ENCODE measurements at regions not wholly inside any gene's neighbourhood (a gene's known extent, or its start where the extent isn't known, plus 50 kb on each side); places are given as distances from the start of the nearest gene placed in this dataset.
"Not testable (repeated sequence)": the region's sequence is repeated elsewhere in the genome, so short reads cannot be mapped to it uniquely, and the experiment has no call there.

DNA sequence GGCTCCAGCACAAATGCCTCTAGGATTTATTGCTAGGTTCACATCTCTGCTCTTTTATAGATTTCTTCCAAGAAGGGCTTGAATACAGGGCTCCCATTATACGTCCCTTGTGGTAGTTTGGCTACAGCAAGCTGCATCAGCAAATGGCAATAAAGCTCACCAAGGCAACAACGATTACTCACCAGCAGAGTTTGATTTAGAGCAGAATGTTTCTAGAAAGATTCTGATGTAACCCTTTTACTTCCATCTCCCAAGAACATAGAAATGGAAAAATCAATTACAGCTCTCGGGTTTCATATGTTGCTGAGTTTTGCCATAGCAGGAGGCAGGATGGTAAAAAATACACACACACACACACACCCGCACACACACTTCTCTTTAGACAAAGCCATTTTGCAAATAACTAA lies 124.2 kb upstream of the TNPO1 start:
- DNase-seq = no peak

DNA sequence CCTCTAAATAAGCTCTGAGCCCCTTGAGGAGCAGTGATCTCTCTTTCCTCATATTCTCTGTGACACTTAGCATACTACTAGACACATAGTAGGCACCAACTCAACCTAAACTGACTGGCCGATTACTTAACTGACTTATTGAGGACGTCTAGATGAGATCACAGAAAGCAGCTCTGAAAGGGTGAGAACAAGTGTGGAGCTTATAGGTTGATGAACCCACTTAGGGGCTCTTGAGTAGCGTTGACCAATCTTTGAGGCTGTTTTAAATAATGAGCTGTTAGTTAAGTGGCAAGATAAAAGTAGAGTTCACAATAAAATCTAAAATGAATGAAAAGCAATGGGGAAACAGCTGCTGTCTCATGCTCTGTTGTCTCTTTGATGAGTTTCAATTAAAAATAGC lies 124.7 kb upstream of the TNPO1 start:
- no peak for DNase-seq

DNA sequence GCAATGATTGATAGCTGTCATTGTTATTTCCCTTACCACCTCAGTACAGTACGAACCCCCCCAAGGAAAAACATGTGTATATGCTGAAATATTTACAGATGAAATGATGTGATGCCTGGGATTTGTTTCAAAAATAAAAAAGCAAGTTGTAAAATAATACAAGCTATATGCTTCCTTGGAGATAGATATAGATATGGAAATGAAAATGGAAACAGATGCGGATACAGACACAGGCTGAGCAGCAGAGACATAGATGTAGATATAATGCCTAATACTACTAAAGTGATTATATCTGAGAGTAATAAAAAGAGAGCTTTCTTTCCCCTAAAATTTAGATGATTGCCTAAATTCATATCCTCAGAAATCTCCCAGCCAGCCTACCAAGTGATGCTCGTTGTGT lies 127.5 kb upstream of the TNPO1 start:
- DNase-seq = no peak

DNA sequence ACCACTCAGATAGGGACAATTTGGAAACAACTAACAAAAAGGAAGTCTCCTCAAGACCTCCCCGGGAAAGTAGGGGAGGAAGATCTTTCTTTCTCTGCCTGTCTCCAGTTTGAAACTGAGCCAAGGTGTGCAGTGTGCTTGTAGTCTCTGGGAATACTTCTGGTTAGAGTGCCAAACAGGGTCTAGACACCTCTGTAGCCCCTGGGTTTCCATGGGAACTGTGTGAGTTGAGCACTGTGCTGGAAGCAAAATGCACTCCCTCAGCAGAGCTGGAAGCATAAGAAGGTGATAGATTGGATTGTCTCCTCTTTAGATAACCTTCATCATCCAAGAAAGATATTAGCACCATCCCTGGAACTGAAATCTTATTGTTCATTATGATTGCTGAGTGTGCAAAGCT lies 129.2 kb upstream of the TNPO1 start:
- no peak for DNase-seq

DNA sequence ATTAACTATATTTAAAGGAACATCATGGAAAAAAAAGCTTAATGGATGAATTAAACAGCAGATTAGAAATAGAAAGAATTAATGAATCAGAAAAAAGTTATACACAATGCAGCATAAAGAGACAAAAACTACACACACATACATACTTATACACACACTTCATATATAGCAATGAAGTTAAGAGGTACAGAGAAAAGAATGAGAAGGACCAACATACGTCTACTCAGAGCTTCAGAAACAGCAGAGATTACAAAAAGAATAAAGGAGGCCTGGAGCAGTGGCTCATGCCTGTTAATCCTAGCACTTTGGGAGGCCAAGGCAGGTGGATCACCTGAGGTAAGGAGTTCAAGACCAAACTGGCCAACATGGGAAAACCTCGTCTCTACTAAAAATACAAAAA lies 133.9 kb upstream of the TNPO1 start:
- DNase-seq = no peak

DNA sequence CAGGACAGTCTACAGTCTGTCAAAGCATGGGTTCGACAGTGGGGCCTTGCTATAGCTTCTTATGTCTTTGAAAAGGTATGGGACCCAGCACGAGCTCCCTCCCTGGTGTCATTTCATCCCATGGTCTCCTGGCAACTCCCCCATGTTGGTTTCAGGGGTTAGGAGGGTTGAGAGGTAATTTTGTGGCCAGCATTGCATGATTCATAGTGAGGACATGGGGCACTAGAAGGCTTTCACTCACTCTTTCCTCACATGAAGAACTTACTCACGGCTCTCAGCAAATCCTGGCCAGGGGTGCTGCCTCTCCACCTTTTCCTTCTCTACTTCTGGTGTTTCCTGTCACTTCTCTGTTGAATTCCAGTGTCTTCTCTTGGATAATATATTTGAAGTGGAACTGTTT lies 134.7 kb upstream of the TNPO1 start:
- DNase-seq = no peak

DNA sequence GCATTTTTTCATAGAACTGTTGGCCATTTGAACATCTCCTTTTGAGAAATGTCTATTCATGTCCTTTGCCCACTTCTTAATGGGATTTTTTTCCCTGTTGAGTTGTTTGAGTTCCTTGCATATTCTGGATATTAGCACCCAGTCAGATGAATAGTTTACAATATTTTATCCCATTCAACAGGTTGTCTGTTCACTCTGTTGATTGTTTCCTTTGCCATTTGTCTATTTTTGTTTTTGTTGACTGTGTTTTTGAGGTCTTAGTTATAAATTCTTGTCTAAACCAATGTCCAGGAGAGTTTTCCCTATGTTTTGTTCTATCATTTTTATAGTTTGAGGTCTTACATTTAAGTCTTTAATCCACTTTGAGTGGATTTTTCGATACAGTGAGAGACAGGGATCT lies 139.0 kb upstream of the TNPO1 start:
- DNase-seq = no peak

DNA sequence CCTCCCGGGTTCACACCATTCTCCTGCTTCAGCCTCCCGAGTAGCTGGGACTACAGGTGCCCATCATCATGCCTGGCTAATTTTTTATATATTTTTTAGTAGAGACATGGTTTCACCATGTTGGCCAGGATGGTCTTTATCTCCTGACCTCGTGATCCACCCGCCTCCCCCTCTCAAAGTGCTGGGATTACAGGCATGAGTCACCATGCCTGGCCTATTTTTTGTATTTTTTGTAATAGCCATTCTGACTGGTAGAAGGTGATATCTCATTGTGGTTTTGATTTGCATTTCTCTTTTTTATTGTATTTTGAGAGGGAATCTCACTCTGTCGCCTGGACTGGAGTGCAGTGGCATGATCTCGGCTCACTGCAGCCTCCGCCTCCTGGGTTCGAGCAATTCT lies 139.6 kb upstream of the TNPO1 start:
- DNase-seq = not testable (repeated sequence)

DNA sequence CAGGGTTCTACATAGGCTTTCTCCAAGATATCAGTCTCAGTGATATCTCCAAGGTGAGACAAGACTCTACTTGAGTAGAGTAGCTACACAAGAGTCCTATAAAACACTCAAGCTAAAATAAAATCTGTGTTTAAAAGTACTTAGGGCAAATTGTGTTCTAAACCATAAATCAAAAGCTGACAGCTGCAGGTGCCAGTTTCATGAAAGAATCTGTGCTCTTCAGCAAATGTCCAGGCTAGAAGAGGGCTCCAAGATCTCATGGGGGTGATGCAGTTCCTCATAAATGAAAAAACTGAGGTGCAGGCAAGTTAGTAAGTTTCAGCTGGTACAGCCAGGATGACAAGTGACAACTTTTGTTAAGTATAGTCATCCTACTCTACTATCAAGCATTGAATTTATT lies 142.8 kb upstream of the TNPO1 start:
- DNase-seq = no peak

DNA sequence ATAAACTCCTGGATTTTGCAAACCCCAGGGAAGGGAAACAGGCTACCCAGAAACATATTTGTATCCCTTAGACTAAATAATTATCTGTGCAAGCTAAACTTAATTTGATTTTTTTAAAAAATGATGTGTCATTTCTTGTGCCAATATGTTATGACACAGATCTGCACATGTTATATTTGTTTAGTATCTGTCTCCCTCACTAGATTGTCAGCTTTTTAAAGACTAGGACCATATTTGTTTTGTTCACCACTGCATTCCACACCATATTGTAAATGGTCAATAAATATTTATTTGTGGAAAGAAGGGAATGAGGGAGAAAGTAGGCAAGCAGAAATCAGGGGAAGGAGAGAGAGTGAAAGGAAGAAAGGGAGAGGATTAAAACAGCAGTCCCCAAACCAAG lies 143.3 kb upstream of the TNPO1 start:
- no peak for DNase-seq

DNA sequence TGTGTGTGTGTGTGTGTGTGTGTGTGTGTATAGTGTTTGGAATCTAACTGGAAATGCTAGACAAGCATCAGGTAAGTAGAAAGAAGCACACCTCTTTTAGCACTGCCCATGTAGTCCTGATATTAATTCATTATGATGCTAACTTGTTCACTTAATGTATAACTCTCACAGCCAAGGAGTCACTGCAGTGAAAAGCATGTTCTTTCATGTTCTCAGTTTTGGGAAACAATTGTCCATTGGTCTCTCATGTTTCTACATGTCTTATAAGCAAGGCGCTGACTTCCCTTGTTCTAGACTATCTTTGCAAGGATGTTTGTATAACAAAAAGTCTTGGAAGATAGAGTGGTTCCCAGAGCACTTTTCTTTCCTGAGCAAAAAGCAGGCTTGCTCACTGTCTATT lies 148.8 kb upstream of the TNPO1 start:
- DNase-seq = no peak

DNA sequence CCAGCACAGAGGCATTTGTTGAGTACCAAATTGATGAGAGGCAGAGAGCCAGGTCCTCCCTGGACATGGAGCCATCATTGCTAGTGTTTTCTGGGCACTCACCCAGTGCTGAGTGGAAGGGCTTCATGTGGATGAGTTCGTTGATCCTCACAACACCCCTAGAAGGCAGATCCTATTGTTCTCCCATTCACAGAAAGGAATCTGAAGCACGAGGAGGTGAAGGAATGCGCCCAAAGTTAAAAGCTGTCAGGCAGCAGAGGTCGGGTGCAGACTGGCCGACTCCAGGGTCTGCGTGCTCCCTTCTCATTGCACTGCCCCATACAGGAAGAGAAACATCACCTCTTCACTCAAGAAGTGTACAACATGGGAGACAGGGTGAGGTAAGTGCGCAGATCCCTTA lies 153.5 kb upstream of the TNPO1 start:
- no peak for DNase-seq

DNA sequence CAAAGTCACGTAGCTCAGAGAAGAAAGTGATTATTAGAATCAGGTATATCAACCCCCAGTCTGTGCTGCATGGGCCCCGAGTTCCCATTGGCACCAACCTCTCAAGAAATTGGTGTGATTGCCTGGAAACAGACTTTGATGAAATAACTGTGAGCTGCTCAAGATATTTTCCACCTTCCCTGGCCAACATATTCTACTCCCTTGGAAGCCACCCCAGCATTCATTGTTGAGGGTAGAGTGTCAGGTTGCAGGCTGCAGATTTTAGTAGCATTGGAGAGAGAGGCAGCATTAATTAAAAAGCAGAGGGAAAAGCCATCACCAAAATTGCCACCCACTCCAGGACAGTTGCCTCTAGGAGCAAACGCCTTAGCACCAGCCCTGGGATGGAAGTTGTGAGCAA lies 154.2 kb upstream of the TNPO1 start:
- no peak for DNase-seq

DNA sequence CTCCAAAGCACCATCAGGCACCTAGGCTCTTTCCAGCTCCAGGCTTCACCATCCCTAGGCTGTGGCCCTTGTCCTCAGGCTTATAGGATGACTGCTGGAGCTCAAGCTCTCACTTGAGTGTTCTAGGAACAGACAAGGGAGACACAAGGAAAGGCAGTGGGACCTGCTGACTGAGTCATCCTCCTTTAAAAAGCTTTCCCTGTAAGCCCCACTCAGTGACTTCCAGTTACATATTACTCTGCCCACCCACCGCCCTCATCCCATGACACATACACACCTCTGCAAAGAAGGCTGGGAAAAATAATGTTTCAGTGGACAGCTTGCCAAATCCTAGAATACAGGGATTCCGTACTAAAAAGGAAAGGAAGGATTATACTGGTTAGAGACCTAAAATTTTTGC lies 154.2 kb upstream of the ZNF366 start:
- no peak for DNase-seq

DNA sequence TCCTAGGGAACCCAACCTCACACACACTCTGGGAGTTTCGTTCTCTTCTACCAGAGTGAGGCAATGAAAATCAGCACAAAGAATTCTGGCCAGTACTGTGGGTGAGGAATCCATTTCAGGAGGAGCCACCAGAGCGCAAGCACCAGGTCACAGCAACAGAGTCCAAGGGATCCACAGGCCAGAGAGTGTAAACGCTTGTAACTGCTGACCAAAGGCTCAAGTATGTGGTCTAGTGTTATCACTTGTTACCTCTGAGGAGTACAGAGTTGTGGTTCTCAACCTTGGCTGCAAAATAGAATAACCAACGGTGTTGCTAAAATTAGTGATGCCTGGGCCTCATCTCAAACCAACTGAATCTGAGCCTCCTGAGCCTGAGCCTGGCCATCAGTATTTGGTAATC lies 152.5 kb upstream of the ZNF366 start:
- DNase-seq = no peak

DNA sequence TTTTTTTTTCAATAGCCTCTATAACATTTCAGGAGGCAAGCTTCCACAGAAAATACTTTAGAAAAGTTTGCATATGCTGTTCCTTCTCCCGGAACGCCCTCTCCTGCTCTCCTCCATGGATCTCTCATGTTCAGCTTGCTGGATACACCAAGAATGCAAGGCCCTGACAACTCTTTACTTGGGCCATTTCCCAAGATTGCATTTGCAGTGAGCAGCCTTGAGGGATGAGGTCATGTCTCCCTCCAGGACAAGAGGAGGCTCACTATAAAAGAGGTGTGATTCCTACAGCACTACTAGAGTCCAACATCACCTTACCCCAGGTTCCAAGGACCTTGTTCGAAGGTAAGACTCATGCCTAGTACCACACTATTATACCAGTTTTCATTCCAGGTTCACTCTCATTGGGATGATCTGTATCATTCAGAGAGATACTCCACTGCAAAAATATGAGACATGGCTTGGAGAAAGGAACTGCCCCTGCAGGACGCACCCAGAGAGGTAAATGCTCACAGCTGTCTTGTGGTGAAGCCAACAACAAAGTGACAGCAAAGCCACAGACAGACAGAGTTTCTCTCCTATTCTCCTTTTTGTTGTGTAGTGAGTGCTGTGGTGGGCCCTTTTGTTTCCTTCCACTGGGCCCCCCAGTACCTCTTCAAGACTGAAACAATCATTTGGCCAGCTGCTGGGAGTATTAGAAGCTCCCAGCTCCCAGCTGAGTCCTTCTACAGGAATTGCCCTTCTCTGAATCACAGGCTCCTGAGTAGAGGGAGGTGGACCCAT lies 151.7 kb upstream of the ZNF366 start:
- DNase-seq = no peak

DNA sequence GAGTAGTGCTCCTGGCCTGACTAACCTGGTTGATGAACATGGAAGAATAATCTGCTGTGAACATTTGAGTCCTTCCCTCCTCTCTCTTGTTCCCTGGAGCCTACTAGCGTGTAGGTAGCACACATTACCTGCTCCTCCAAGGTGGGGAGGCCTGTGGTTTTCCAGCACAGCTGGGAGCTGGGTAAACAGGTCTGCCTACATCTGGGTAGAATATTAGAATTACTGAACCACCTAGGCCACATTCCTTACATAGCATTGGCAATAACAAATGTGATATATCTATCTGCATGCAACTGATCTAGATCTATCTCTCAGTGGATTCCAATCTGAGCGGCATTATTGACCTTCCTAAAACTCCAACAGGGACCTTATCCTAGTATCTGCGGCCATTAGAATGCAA lies 151.0 kb upstream of the ZNF366 start:
- no peak for DNase-seq

DNA sequence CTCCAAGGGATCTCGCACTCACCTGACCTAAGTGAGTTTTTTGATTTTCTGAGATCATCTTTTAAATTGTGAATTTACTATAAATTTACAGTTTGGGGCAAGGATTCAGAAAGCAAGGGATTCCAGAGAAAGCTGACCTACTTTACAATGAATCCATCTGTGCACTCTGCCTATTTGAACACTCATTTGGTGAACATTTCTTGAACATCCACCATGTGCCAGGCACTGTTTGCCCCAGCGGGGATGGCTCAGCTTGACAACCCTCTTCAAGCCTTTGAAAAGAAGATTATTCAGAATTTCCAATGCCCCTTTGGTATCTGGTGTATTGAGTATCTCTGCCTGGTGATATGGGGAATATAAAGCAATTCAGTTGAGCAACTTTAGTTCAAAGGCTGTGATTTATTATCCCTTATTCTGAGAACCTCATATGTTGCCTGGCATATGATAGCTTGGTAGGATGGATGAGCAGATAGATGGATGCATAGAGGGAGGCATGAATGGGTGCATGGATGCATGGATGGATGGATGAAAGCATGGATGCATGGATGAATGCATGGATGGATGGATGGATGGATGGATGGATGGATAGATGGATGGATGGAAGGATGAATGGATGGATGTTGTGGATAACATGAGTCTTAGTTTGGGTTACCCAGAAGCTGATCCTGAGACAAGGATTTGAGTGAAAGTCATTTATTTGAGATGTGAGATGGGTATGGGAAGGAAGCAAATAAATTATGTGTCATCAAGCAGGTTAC lies 149.7 kb upstream of the ZNF366 start:
- DNase-seq = no peak

DNA sequence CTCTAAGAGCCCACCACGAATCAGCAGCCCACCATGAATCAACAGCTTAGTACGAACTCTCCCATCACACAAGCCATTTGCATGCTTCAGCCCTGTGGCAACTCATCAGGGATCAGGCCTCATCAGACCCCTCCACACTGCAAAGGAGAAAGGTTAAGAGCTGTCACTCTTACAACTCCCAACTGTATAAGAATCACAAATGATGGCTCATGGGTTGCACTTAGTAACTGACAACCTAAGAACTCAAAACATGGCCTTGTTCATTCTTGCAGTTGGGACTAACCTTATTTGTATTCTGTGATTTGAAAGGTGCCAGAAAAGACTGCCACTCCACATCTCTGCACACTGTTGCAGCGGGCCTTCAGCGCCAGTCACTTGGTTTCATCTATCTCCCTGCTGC lies 149.1 kb upstream of the ZNF366 start:
- no peak for DNase-seq

DNA sequence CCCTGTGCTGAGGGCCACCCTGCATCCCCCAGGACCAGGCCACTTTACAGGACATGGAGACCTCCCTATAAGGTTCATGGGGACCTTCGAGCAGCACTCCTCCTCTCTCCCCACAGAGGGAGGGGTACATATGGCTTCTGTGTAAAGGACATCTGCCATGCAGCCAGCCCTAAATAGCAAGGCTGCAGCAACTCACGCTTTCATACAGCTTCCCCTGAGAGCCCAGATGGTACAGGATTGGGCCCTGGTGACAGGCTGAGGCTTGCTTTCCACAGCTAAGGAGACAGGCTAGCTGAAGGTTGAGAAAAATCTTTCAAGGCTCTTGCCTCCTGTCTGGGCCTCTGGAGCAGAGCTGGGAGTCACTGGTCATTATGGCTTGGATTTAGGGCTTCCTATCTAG lies 147.0 kb upstream of the ZNF366 start:
- DNase-seq = no peak

DNA sequence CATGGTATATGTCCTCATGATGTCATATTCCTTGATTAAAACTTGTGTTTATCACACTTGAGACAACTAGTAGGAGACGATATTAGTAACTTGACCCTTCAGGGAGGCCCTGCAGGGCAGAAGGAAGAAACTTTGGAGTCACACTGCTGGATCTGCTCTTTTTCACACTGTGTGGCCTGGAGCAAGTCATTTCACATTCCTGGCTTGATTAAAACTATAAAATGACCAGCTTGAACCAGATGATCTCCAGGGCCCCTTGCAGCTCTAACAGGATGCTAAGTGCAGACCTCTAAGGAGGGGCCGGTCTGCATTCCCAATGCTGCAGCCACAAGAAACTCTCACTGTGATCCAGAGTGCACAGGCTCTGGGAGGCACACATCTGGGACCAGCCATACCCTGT lies 146.4 kb upstream of the ZNF366 start:
- DNase-seq = no peak

DNA sequence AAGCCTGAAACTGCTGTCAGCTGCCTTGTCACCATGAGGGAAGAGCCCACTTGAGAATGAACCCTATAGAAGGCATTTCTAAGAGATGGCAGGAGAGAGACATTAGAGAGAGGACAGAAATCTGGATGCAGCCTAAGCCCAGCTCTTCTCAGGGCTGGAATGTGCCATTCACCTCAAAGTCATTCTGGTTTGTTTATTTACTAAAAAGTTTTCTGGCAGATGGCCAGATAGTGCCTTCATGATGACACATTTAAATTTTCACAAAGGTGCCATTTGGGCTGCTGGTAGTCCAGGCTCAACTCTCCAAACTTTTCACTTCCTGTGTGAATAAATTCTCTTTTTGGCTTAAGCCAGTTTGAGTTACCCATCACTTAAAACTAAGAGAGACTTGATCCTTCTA lies 144.6 kb upstream of the ZNF366 start:
- DNase-seq = no peak

DNA sequence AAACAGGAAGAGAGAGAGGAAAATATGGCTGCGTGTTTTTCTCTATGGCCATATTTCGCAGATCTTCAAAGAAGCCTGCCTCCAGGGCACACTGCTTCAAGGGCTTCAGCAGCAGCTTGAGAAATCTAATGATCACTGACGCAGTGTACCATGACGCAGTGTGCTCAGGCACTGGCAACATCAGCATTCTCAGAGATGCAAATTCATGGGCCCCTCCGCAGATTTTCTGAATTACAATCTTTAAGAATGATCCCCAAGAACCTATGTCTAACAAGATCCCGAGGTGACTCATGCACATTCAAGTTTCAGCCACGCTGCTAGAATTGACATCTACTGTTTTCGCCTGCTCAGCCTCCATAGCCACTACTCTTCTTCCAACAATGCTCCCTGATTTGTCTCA lies 143.9 kb upstream of the ZNF366 start:
- no peak for DNase-seq

DNA sequence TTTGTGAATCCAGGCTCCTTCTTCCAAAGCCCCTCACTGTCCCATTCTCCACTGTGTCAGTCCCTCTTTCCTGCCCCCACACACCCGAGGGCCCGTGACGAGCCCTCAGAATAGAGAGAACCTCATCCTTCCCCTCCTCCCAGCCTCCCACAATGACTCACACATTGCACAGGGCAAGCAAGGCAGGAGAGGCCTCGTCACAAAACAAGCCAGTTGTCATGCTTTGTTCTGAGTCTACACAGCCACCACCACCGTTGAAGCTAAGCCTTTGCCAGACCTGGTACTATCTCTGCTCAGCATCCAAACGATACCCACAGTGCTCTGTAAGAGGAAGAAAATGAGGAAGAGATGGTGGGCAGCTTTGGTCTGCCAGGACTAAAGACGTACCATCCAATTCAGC lies 142.2 kb upstream of the ZNF366 start:
- no peak for DNase-seq

DNA sequence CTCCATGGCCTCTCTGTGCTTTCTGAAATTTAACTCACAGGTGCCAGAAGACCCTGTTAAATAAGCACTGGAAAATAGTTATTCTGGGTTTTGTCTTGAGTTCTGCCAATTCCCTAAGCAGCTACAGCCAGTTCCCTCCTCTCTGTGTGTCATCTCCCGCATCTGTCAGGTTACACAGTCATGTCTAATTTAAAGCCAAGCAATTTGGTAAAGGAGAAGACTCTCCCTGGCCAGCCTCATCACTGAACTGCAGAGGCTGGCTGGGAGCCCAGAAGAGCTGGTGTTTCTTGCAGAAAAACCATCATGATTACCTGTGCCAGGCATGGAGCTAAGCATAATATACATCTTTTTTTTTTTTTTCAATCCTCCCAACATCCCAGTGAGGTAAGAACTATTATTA lies 141.3 kb upstream of the ZNF366 start:
- no peak for DNase-seq

All from central memory CD4-positive, alpha-beta T cell (primary cell).